ENCODE measurements at regions not wholly inside any gene's neighbourhood (a gene's known extent, or its start where the extent isn't known, plus 50 kb on each side); places are given as distances from the start of the nearest gene placed in this dataset.

DNA sequence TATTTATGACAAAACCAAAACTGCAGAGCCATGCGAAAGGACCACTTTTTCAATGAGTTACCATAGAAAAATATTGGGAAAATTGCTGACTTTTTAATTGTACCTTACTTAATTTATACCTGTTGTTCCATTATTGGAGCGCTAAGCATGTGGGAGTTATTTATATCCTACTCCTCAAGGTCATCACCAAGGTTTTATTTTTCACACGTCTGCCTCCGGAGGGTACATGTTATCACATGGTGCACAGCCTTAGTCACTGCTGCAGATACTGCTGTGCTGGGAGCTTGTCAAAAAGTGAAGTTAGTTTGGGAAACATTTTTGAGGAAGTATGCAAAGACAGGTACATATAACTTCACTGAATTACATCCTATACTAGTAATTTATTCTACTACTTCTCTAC lies 1444.3 kb downstream of the AACS start:
- TF ChIP-seq, protein P1, sequence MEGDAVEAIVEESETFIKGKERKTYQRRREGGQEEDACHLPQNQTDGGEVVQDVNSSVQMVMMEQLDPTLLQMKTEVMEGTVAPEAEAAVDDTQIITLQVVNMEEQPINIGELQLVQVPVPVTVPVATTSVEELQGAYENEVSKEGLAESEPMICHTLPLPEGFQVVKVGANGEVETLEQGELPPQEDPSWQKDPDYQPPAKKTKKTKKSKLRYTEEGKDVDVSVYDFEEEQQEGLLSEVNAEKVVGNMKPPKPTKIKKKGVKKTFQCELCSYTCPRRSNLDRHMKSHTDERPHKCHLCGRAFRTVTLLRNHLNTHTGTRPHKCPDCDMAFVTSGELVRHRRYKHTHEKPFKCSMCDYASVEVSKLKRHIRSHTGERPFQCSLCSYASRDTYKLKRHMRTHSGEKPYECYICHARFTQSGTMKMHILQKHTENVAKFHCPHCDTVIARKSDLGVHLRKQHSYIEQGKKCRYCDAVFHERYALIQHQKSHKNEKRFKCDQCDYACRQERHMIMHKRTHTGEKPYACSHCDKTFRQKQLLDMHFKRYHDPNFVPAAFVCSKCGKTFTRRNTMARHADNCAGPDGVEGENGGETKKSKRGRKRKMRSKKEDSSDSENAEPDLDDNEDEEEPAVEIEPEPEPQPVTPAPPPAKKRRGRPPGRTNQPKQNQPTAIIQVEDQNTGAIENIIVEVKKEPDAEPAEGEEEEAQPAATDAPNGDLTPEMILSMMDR (IDR thresholded peaks at IDR 0.05): no peak
- no peak for TF ChIP-seq POLR2A (IDR thresholded peaks at IDR 0.05)
